ENCODE measurements at regions not wholly inside any gene's neighbourhood (a gene's known extent, or its start where the extent isn't known, plus 50 kb on each side); places are given as distances from the start of the nearest gene placed in this dataset.

DNA sequence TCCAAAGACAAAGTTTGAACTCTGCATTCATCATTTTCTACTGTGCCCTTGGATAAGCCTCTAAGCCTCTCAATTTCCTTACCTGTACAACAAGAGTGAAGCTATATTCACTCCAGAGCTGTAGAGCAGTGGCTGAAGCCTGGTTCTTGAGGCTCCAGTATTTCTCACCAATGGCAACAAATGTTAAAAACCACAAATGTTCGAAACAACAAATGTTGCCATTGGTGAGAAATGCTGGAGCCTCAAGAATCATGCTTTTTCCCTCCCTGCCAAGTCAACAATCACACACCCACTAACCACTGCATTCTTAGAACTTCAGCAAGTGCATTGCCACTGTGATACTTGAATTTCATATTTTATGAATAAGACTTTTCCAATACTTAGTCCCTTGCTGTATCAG is 237.9 kb downstream of the TMEM26 start:
- ATAC-seq: no peak
- DNase-seq (ENCODE audit: low spot score): no peak
- TF ChIP-seq, protein P1, sequence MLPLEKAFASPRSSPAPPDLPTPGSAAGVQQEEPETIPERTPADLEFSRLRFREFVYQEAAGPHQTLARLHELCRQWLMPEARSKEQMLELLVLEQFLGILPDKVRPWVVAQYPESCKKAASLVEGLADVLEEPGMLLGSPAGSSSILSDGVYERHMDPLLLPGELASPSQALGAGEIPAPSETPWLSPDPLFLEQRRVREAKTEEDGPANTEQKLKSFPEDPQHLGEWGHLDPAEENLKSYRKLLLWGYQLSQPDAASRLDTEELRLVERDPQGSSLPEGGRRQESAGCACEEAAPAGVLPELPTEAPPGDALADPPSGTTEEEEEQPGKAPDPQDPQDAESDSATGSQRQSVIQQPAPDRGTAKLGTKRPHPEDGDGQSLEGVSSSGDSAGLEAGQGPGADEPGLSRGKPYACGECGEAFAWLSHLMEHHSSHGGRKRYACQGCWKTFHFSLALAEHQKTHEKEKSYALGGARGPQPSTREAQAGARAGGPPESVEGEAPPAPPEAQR (CRISPR knock-in tag; IDR thresholded peaks at IDR 0.05): no peak
- TF ChIP-seq SOX15 (CRISPR knock-in tag; IDR thresholded peaks at IDR 0.05): no peak
- no peak for TF ChIP-seq ESRRA (CRISPR knock-in tag; IDR thresholded peaks at IDR 0.05; ENCODE audit: borderline replicate concordance)
- no peak for TF ChIP-seq GABPB1 (CRISPR knock-in tag; IDR thresholded peaks at IDR 0.05)
- no peak for TF ChIP-seq ATF3 (CRISPR knock-in tag; conservative IDR thresholded peaks at IDR 0.05)
- Mint-ChIP-seq H3K9me3 (peaks cover 6% of the 10 kb centered on the region), H3K4me1 (peaks cover 4% of the 10 kb centered on the region), H3K4me3 (no peak overlapping the region), H3K27ac (no peak overlapping the region), H3K36me3 (no peaks in the 10 kb centered on the region), H3K27me3 (ENCODE audit: low read depth) (no peaks in the 10 kb centered on the region)
- ChIA-PET CTCF (interaction anchor here (0.9 kb wide), 1 partner anchor 25 kb away, joined by 6 read pairs; no protein-coding TSS in a partner anchor), POLR2A (interaction anchor here (0.5 kb wide), 1 partner anchor 1132 kb away, joined by 3 read pairs; no protein-coding TSS in a partner anchor)

DNA sequence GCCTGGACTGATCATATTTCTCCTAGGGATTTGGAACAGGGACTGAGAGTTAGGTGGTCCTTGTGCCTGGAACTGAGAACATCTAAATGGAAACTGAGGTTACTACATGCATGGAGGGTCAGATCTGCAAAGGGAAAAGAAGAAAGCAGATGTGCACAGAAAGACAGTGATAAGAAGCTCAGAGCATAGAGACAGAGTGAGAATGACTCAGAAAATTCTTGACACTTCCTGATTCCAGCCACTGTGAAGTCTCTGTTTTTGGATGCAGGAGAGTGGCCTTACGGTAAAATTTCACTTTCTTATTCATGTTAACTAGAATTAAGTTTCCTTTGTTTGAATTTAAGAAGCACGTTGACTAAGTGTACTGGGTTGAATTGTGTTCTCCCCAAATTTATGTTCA is 241.7 kb downstream of the TMEM26 start:
- no peak for TF ChIP-seq NFATC4 (CRISPR knock-in tag; IDR thresholded peaks at IDR 0.05)
- TF ChIP-seq JUN (CRISPR knock-in tag; IDR thresholded peaks at IDR 0.05): no peak
- no peak for TF ChIP-seq E2F4 (CRISPR knock-in tag; IDR thresholded peaks at IDR 0.05; ENCODE audit: borderline replicate concordance, low read depth)
- TF ChIP-seq, protein P2, sequence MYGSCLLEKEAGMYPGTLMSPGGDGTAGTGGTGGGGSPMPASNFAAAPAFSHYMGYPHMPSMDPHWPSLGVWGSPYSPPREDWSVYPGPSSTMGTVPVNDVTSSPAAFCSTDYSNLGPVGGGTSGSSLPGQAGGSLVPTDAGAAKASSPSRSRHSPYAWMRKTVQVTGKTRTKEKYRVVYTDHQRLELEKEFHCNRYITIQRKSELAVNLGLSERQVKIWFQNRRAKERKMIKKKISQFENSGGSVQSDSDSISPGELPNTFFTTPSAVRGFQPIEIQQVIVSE (CRISPR knock-in tag; IDR thresholded peaks at IDR 0.05; ENCODE audit: borderline replicate concordance): no peak
- TF ChIP-seq NR3C1 (CRISPR knock-in tag; conservative IDR thresholded peaks at IDR 0.05; ENCODE audit: low read depth): no peak
- TF ChIP-seq PREB (CRISPR knock-in tag; IDR thresholded peaks at IDR 0.05; ENCODE audit: borderline replicate concordance): no peak
- TF ChIP-seq, protein P3, sequence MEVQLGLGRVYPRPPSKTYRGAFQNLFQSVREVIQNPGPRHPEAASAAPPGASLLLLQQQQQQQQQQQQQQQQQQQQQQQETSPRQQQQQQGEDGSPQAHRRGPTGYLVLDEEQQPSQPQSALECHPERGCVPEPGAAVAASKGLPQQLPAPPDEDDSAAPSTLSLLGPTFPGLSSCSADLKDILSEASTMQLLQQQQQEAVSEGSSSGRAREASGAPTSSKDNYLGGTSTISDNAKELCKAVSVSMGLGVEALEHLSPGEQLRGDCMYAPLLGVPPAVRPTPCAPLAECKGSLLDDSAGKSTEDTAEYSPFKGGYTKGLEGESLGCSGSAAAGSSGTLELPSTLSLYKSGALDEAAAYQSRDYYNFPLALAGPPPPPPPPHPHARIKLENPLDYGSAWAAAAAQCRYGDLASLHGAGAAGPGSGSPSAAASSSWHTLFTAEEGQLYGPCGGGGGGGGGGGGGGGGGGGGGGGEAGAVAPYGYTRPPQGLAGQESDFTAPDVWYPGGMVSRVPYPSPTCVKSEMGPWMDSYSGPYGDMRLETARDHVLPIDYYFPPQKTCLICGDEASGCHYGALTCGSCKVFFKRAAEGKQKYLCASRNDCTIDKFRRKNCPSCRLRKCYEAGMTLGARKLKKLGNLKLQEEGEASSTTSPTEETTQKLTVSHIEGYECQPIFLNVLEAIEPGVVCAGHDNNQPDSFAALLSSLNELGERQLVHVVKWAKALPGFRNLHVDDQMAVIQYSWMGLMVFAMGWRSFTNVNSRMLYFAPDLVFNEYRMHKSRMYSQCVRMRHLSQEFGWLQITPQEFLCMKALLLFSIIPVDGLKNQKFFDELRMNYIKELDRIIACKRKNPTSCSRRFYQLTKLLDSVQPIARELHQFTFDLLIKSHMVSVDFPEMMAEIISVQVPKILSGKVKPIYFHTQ (CRISPR knock-in tag; IDR thresholded peaks at IDR 0.05): no peak
- no peak for TF ChIP-seq ATF3 (CRISPR knock-in tag; conservative IDR thresholded peaks at IDR 0.05)
- TF ChIP-seq SOX15 (CRISPR knock-in tag; IDR thresholded peaks at IDR 0.05): no peak
- peaks cover 2% of the 10 kb centered on the region for H3K9me3 Mint-ChIP-seq
- no peaks in the 10 kb centered on the region for H3K36me3 Mint-ChIP-seq
- CTCF ChIA-PET: interaction anchor here (0.6 kb wide), 1 partner anchor 152 kb away, joined by 3 read pairs; no protein-coding TSS in a partner anchor
- peaks cover 4% of the 10 kb centered on the region for H3K4me1 Mint-ChIP-seq
- H3K4me3 Mint-ChIP-seq: no peak overlapping the region
- H3K27ac Mint-ChIP-seq: no peak overlapping the region
- POLR2A ChIA-PET: no interaction called here
- ATAC-seq (no peak), DNase-seq (ENCODE audit: low spot score) (no peak)
- H3K27me3 Mint-ChIP-seq (ENCODE audit: low read depth): no peaks in the 10 kb centered on the region

- POLR2A ChIA-PET: no interaction called here
- Mint-ChIP-seq H3K4me1 (no peaks in the 10 kb centered on the region), H3K27me3 (ENCODE audit: low read depth) (no peaks in the 10 kb centered on the region), H3K9me3 (peaks cover 26% of the 10 kb centered on the region), H3K27ac (no peak overlapping the region), H3K4me3 (no peak overlapping the region), H3K36me3 (peaks cover 10% of the 10 kb centered on the region)
- CTCF ChIA-PET: no interaction called here
- no peak for DNase-seq (ENCODE audit: low spot score)
- ATAC-seq: no peak
- no peak for TF ChIP-seq RELA (CRISPR knock-in tag; IDR thresholded peaks at IDR 0.05; ENCODE audit: borderline replicate concordance)
- no peak for TF ChIP-seq GTF2I (CRISPR knock-in tag; conservative IDR thresholded peaks at IDR 0.05)
- no peak for TF ChIP-seq CREM (CRISPR knock-in tag; IDR thresholded peaks at IDR 0.05)
- no peak for TF ChIP-seq ATF1 (CRISPR knock-in tag; IDR thresholded peaks at IDR 0.05)
- TF ChIP-seq HMGA2 (CRISPR knock-in tag; IDR thresholded peaks at IDR 0.05): no peak
- TF ChIP-seq TP53 (CRISPR knock-in tag; IDR thresholded peaks at IDR 0.05): no peak
- no peak for TF ChIP-seq E2F4 (CRISPR knock-in tag; IDR thresholded peaks at IDR 0.05; ENCODE audit: borderline replicate concordance, low read depth)
- TF ChIP-seq, protein P4, sequence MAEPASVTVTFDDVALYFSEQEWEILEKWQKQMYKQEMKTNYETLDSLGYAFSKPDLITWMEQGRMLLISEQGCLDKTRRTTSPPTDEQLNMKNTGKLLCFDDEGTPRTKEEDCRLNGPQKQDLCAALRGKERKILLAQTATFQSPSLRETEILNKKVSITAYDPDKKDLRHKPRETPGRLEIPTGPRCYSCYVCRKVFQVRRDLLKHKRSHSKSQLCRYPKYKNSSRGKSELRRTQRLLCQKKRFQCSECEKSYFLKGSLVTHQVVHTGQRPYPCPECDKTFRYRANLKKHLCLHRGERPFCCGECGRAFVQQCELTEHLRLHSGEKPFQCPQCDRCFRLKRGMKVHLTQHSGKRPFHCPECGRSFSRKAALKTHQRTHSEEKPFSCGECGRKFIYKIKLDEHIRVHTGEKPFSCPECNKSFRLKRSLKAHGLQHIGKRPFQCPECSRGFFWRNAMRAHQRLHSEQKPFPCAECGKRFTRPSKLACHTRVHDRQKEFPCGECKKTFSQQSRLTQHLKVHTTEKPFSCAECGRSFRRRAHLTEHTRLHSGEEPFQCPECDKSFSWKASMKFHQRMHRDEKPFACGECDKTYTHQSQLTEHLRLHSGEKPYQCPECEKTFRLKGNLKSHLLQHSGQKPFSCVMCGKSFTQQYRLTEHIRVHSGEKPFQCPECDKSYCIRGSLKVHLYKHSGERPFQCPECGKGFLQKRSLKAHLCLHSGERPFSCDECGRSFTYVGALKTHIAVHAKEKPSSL (CRISPR knock-in tag; conservative IDR thresholded peaks at IDR 0.05): no peak
- no peak for TF ChIP-seq MYBL2 (CRISPR knock-in tag; IDR thresholded peaks at IDR 0.05)
These were observed 253.1 kb upstream of the RHOBTB1 start for GRCh38 chr10:61197057-61197456.
